ENCODE measurements at regions not wholly inside any gene's neighbourhood (a gene's known extent, or its start where the extent isn't known, plus 50 kb on each side); places are given as distances from the start of the nearest gene placed in this dataset.

DNA sequence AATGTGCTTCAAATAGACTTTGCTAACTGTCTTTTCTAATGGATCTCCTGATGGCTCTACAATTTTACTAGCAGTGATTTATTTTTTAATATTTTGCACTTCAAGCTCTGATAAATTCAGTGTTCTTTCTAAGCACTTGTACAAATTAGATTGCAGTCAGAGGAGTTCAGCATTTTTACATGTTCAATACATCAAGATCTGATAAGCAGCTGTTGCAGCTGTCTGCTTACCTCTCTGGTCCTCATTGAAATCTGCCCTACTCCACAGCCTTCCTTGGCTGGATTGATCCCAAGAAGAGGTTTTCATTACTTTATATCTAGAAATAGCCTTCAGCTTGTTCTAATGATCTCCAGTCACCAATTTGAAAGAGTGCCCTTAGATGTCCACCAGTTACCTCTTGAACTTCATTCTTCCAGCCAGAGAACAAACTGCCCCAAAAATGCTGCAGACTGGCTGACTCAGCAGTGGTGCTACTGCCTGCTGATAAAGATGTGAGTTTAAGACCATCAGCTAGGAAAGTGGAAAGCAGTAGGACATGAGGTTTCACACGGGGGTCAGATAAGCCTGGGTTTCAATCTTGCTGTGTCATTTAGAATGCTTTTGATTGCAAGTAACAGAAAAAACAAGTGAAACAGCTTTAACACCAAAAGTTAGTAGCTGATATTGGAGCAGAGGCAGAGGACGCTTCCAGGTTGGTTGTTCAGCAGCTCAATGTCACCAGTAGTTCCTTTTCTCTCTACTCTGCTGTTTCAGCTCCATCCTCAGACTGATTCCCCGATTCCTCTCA lies 350.9 kb upstream of the NPVF start:
- TF ChIP-seq, protein P1, sequence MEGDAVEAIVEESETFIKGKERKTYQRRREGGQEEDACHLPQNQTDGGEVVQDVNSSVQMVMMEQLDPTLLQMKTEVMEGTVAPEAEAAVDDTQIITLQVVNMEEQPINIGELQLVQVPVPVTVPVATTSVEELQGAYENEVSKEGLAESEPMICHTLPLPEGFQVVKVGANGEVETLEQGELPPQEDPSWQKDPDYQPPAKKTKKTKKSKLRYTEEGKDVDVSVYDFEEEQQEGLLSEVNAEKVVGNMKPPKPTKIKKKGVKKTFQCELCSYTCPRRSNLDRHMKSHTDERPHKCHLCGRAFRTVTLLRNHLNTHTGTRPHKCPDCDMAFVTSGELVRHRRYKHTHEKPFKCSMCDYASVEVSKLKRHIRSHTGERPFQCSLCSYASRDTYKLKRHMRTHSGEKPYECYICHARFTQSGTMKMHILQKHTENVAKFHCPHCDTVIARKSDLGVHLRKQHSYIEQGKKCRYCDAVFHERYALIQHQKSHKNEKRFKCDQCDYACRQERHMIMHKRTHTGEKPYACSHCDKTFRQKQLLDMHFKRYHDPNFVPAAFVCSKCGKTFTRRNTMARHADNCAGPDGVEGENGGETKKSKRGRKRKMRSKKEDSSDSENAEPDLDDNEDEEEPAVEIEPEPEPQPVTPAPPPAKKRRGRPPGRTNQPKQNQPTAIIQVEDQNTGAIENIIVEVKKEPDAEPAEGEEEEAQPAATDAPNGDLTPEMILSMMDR (IDR thresholded peaks at IDR 0.05; ENCODE audit: insufficient read depth, low read length, missing control alignments), result no peak
- DNase-seq (ENCODE audit: low read depth, low spot score), result no peak
- ChIA-PET POLR2A (no interaction called here), CTCF (interaction anchor here (2.6 kb wide), 1 partner anchor 13 kb away, joined by 22 read pairs; no protein-coding TSS in a partner anchor)
- no peak overlapping the region for H3K4me3 ChIP-seq (ENCODE audit: low read depth, low read length)

DNA sequence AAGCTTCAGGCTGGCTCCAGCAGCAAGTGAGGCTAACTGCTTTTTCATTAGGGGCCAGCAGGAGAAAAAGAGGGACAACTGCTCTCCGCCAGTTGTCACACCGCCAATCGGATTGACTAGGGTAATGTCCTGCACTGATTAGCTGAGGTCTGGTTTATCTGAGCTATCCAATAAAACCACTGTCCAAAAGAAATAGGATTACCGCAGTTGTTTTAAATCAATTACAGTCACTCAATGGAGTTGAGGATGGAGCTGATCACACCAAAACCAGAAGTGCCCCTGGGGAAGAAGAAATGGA lies 351.4 kb upstream of the NPVF start:
- no peak overlapping the region for H3K4me3 ChIP-seq (ENCODE audit: low read depth, low read length)
- TF ChIP-seq, protein P1 (IDR thresholded peaks at IDR 0.05; ENCODE audit: insufficient read depth, low read length, missing control alignments), result no peak
- POLR2A ChIA-PET, result no interaction called here
- no peak for DNase-seq (ENCODE audit: low read depth, low spot score)
- CTCF ChIA-PET, result interaction anchor here (2.6 kb wide), 1 partner anchor 14 kb away, joined by 22 read pairs; no protein-coding TSS in a partner anchor

DNA sequence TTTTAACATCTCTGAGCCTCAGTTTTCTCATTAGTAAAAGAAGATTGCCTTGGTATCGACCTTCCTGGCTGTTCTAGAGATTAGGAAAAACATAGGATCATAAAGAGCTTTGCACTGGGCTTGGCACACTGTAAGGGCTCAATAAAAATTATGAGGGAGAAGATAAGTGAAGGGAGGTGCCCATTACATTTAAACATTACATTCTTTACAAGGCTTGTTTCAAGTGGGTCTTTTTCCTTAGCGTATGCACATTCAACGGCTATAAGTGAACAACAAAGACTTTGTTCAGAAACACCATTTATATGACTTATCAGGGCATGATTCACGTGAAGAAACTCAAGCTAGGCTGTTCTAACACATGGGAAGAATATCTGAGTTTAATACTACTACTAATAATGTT lies 351.9 kb upstream of the NPVF start:
- H3K4me3 ChIP-seq (ENCODE audit: low read depth, low read length), result no peak overlapping the region
- POLR2A ChIA-PET, result no interaction called here
- TF ChIP-seq, protein P1 (IDR thresholded peaks at IDR 0.05; ENCODE audit: insufficient read depth, low read length, missing control alignments), result no peak
- DNase-seq (ENCODE audit: low read depth, low spot score), result no peak
- CTCF ChIA-PET, result interaction anchor here (2.6 kb wide), 1 partner anchor 14 kb away, joined by 22 read pairs; no protein-coding TSS in a partner anchor

DNA sequence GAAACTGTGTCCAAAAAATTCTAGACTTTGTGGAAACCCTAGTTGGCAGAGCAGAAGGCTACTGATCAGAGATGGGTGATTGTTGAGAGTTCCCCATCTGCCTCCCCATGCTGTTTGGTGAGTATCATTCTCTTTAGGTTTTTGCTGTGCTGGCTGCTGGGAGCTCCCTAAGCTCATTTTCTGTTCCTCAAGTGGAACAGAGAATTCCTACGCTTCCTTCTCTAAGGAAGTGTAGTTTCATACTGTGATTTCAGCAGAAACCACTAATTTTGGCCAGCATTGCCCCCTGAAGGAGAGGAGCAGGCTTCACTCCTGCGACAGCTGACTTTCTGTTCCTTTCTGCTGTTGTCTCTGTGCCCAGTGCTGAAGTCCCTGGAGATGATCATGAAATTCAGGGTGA lies 355.3 kb upstream of the NPVF start:
- no peak for DNase-seq (ENCODE audit: low read depth, low spot score)
- TF ChIP-seq, protein P1 (IDR thresholded peaks at IDR 0.05; ENCODE audit: insufficient read depth, low read length, missing control alignments), result no peak
- ChIA-PET POLR2A (no interaction called here), CTCF (interaction anchor here (1.1 kb wide), 1 partner anchor 271 kb away, joined by 3 read pairs; no protein-coding TSS in a partner anchor)
- H3K4me3 ChIP-seq (ENCODE audit: low read depth, low read length), result no peak overlapping the region

DNA sequence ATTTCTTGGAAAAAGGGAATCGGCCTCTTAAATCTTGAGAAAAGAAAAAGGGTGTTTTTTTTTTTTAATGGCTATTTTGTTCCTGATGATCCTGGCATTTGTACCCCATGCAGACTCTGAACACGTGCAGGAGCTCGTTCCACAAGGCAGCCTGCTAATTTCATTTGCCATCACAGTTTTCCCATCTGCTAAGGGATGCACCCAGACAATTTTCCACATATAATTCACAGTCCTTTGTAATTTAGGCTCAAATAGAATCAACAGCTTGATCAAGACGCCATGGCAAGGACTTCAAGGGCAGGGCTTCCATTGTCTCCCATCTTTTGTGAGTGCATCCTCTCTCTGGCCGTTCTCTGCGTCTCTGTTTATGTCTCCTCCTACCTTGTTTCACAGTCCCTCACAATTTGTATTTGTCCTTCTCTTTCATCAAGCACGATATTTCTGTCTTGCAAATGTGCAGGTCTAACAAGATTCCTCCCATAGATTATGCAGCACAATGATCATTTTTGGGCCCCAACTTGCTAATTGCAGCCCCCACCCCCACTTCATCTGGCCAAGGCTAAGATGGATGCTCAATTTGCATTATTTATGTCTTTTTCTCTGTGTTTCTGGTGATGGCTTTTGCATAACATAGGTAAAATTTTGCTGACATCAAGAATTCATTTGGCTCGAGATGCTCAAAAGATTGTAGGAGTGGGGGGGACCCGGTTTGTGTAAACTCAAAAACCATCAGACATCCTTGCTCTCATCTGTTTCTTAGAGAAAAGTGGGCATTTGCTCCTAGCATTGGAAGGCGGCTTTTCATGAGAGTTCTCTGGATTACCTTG lies 356.0 kb upstream of the NPVF start:
- no peak overlapping the region for H3K4me3 ChIP-seq (ENCODE audit: low read depth, low read length)
- TF ChIP-seq, protein P1 (IDR thresholded peaks at IDR 0.05; ENCODE audit: insufficient read depth, low read length, missing control alignments), result no peak
- POLR2A ChIA-PET, result no interaction called here
- no peak for DNase-seq (ENCODE audit: low read depth, low spot score)
- CTCF ChIA-PET, result interaction anchor here (0.7 to 3.3 kb wide), 2 partner anchors 18 to 19 kb away, joined by 4 to 16 read pairs; no protein-coding TSS in a partner anchor

DNA sequence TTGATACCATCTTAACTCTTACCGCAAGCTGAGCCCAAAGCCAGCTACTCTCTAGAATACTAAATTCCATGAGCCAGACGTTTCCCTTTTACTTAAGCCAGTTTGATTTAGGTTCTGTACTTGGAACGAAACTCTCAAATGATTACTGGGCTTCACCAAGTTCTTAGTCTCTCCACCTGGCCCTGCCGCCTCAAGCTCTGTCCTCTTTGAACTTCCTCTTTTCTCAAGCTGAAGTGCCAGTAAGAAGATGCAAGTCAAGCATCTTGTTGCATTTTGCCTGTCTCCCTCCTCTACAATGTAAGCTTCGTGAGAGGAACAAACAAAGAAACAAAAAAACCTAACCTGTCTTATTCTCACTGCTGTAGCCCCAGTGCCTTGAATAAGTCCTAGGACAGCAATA lies 358.2 kb upstream of the NPVF start:
- ChIA-PET POLR2A (no interaction called here), CTCF (interaction anchor here (1.3 to 3.3 kb wide), 3 partner anchors 20 to 265 kb away, joined by 3 to 16 read pairs (median 4); no protein-coding TSS in a partner anchor)
- TF ChIP-seq, protein P1 (IDR thresholded peaks at IDR 0.05; ENCODE audit: insufficient read depth, low read length, missing control alignments), result no peak
- no peak for DNase-seq (ENCODE audit: low read depth, low spot score)
- H3K4me3 ChIP-seq (ENCODE audit: low read depth, low read length), result no peak overlapping the region

All from AG04449 (cell line).